GM18519 (cell line): ENCODE measurements at regions not wholly inside any gene's neighbourhood (a gene's known extent, or its start where the extent isn't known, plus 50 kb on each side); places are given as distances from the start of the nearest gene placed in this dataset.

Experiments used
- ATAC-seq: cut with Tn5 transposase; IDR thresholded peaks from one replicate; pipeline ENCODE4 v1.9.1; 2021; ENCODE audit warnings: mild to moderate bottlenecking, moderate library complexity; ENCODE audit not compliant: unreplicated experiment, low FRiP score

DNA sequence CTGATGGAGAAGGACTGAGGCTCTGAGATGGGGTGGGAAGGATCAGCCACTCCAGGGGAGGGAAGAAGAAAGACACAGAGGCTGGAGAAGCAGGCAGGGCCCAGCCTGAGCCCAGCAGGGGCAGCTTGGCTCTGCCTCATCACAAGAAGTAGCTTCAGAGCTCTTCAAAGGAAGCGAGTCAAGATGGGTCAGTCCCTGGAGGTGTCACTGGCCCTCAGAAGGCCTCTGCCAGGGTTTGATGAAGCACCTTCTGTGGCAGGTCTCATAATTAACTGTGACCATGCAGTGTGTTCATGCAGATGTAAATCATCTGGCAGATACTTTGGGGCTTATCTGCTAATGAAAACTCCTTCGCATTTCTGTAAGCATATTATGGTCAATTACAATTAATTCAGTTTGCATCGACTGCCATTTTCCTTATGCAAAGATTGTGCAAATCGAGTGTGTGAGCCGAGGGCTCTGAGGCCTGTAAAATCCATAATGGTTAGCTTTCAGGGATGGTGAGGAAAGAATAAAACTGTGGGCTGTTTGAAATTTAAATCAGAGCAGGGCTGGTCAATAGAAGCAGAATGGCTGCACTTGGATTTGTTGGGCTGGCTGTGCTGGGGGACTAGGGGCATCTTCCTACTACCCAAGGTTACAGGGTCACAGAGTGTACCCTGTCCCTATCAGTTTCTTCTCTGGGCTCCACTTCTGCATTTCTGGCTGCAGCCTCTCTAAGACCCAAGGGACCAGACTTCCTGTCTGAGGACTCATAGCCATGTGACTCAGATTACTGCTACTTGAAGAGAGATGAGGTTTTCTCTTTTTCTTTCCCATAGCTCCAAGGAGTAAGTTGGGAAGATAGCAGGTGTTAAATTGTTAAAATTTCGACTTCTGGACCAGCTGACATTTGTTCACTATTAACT, 376.6 kb downstream of the DHX35 start:
- ATAC-seq, result peak; percentile 93

- no peak for ATAC-seq
Measured at GRCh38 chr20:39333211-39333610, 371.1 kb downstream of the DHX35 start.

DNA sequence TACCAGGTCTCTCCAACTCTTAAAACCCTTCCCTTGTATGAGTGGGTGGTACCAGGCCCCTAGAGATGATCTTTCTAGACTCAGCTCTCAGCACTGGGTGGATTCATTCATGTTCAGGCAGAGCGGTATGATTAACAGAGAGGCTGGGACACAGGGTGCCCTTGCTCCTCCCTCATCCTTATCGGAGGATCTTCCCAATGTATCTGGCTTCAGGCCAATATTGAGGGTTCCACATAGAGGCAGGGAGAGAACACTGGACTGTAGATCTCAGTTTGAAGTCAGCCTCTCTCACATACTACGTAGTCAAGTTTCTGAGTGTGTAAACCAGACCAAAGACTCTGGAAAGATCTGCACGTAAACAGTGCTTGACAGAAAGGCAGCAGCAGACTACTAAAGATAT, 366.2 kb downstream of the DHX35 start:
- ATAC-seq, result no peak

DNA sequence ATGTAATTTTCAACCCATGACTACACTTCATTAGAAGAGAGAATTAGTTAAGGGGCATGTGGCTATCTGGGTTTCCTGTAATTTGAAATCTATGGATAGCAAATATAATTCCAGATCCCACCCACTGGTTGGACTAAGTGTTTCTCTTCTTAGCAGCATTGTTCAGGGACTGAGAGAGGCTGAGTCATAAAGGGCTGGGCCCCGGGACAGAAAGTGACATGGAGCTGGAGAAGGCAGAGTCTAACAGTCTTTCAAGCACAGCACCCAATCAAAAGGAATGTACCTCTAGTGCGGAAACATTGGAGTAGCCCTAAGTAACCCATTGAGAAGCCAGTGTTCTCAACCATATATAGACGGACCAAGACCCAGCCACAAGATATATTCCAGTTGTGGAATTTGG, 363.9 kb downstream of the DHX35 start:
- ATAC-seq, result no peak

DNA sequence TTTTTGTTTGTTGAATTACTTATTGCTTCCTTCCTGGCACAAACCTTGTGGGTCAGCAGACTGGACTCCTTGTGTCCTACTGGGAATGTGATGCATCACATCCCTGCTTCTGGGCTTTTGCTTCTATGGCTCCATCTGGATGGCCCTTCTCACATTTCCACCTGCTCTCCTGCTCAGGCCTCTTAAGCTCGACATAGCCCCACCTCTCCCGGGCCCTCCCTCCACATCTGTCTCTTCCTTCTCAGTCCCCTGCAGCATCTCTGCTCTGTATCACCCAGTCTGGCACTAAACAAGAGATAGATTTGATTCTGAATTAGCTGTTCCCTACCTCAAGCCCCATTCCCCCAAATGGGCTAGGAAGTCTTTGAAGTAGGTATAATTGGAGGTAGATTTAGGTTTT, 356.8 kb downstream of the DHX35 start:
- no peak for ATAC-seq

GRCh38 chr20:39312676-39313075, 350.5 kb downstream of the DHX35 start:
- no peak for ATAC-seq

DNA sequence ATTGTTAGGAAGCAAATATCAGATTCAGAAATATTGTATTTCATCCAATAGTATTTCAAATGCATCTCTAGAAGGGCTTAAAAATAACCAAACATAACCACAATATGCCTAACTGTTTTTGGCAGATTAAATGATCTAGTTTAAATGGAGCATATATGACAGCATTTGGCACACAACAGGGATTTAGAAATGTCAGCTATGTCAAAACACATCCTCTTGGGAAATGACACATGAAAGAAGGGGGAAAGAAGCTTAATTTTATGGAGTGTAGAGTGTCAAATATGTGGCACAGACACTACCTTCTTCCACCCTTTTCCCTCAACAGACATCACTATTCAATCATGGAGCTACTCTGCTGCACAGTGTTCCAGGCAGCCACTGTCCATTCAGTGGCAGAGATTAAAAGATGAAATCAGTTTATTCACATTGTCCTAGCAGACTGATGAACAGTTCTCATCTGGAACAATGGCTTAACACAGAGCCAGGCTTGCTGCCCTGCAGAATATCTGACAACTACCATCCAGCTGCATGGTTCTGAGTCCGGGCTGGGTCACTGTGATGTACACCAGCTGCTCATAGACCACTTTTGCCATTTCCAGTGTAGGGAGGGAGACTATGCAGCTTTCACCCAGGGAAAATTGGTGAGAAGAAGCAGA, 349.8 kb downstream of the DHX35 start:
- ATAC-seq, result no peak

DNA sequence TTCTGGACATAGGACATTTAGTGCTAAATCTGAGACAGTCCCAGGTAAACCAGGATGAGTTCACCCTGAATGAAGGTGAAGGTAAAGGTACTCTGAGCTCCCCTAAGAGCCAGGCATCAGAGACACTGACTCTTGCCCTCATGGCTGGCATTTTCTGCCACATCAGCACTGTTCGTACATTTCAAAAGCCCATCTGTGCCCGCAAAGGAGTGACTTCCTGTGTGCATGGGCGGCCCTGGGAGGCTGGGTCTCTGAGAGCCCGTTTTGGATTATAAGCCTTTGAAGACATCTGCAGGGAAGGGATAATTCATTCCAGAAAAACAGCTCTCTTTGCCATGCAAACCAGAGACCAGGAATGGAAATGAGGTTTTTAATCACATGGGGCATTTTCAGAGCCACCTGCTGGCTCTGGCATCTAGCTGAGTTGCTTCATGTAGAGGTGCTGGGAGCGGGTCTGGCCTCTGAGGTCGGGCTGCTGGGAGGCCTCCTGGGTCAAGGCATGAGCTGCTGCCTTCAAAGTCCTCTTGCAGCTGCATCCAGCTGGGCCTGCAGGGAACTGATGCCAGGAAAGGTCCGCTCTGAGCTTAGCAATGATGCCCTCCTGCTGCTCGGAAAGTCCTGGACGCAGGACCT, 348.3 kb downstream of the DHX35 start:
- ATAC-seq, result no peak

DNA sequence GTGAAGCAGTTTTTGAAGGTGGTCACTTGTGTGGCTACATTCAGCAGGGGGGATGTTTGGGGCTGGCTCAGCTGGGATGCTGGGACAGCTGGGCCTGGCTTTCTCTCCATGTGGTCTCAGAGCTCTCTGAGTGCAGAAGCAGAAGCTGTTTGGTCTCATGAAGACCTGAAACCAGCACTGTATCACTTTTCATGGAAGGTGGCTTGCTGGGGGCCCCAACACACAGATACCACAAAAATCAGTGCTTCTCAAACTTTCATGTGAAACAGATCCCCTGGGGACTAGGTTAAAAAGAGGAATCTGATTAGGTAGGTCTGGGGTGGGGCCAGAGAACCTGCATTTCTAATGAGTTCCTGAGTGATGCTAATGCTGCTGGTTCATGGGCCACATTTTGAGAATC, 347.3 kb downstream of the DHX35 start:
- no peak for ATAC-seq

DNA sequence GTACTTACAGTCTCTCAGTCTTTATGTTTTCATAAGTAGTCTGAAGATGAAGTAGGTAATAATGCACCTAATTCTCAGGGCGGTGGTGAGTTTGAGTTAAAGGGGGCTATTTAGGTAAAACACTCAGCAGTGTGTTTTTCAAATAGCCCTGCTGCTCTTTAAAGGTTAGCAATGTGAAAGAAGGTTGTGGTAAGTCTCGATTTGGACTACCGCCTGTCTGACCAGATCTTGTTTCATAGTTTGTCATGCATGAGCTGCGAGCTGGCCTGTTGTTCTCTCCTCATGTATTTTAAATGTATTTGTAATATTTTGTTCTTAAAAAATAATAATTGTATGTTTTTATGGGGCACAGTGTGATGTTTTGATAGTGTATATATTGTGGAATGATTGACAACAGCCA, 340.2 kb downstream of the DHX35 start:
- peak; percentile 51 for ATAC-seq

DNA sequence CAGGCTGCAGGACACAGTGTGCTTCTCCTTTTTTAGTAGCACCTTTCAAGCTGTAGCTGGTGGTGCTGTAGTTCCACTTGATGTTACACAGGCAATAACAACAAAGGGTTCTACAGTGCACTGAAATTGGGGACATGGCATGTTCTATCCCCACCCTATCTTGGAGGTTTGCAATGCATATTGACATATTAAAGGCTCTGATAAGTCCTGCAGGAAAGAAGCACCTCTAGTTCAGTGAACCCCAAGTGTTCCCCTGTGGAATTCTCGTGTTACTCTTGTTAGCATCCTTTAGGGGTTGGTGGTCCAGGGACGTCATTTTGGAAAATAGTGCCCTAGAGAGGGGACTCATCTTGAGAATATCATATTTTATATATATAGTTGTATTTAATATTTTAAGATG, 337.6 kb downstream of the DHX35 start:
- no peak for ATAC-seq

DNA sequence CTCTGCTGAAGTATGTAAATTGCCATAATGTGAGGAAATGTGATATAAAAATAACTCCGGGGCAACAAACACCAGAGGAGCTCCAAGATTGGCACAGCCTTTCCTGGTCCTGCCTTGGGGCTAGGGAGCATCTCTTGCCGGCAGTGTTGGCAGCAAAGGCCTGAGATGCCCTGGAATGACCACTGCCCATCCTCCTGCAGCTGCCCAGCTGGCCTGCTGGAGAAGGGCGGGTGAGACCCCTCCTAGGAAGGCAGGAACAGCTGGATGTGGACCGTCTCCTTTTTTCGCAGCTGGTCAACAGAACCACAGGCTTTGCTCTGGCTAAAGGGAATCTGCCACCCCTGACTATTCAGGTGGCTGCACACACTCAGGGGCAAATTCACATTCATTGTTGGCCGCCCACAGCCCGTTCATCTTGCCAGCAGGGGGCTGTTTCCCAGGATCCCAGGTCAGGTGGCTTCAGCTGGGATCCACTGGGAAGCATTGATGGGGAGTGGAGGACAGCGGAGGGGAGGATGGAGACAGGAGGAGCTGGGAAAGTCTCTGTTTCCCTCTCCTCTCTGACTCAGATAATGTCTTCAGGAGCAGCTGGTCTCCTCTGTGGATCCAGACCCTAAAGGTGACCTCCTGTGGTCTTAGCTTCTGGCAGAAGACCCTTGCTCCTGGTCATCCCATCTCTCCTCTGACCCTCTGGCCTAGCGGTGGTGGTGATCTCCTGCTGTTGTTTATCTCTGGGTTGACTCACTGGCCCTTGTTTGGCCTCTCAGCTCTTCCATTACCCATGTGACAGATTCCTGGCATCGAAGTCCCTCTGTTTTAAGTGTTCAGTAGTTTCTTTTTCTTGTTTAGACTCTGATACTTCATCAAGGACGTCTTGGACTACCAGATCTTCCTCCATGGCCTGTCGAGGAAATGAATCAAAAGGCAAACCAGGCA, 336.7 kb downstream of the DHX35 start:
- no peak for ATAC-seq

GRCh38 chr20:39298121-39298520, 336.0 kb downstream of the DHX35 start:
- ATAC-seq, result no peak

- no peak for ATAC-seq
Measured at GRCh38 chr20:39295301-39295700, 333.2 kb downstream of the DHX35 start.

- ATAC-seq, result no peak
Measured at GRCh38 chr20:39294137-39294725, 332.1 kb downstream of the DHX35 start.

- ATAC-seq, result no peak
Measured at GRCh38 chr20:39292193-39292736, 330.1 kb downstream of the DHX35 start.

- no peak for ATAC-seq
Measured at GRCh38 chr20:39291301-39291700, 329.2 kb downstream of the DHX35 start.

- ATAC-seq, result no peak
Measured at GRCh38 chr20:39290575-39290974, 328.4 kb downstream of the DHX35 start.

- ATAC-seq, result no peak
Measured at GRCh38 chr20:39289831-39290230, 327.7 kb downstream of the DHX35 start.

DNA sequence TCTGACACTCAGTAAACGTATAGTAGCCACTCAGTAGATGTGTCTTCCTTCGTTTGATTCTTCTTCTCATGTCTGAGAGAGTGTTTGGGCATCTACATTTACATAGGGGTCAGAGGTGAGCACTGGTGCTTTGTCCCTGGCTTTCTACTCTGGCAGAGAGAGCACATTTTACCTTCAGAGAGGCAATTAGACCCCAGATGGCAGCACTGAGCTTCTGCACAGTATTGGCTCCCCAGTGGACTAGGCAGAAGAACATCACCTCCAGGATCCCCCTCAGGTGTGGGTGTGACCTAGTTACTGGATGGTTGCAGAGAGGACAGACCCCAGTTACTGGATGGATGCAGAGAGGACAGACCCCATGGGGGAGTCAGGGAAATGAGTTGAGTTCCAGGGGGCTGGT, 327.2 kb downstream of the DHX35 start:
- no peak for ATAC-seq
